ENCODE measurements at regions not wholly inside any gene's neighbourhood (a gene's known extent, or its start where the extent isn't known, plus 50 kb on each side); places are given as distances from the start of the nearest gene placed in this dataset.

DNA sequence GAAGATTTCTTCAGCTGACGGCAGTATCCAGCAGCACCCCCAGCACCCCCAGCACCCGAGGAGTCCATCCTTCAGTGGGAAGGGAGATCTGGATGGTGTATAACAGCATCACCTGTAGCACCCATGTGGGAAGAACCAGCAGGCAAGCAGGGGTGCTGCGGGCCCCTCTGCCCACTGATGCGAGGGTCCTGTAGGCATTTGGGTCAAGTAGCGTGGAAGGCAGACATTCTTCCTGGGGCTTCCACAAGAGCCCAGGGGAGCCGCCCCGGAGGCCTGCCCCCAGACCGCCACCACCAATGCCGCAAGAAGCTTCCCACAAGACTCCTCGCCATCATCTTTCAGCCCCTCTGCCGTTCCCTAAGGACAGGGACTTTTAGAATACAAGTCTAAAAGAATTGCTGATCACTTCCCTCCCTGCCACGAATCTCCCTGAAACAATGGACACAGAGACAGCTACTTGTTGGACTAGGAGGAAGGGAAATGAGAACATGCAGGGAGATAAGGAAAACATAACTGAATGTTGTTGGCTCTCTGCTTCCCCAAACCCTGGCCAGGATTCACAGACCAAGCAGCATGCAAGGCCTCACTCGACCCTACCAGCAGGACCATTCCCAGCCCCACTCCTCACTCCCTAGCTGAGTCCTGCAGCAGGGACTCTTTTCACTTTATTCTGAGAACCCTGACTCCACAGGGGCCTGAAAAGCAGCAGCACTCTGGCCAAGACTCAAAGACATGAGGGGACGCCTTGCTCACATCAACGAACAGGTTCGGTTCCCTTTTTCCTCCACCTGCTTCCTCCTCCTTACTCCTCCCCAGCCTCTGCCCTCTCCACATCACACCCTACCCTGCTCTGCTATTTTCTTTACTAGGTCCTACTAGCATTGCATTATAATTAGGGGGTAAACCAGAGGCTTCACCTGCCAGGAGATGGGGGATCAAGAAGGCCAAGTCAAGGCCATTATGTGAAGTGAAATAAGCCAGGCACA, 164.5 kb downstream of the HERPUD2 start:
- TF ChIP-seq, protein P1, sequence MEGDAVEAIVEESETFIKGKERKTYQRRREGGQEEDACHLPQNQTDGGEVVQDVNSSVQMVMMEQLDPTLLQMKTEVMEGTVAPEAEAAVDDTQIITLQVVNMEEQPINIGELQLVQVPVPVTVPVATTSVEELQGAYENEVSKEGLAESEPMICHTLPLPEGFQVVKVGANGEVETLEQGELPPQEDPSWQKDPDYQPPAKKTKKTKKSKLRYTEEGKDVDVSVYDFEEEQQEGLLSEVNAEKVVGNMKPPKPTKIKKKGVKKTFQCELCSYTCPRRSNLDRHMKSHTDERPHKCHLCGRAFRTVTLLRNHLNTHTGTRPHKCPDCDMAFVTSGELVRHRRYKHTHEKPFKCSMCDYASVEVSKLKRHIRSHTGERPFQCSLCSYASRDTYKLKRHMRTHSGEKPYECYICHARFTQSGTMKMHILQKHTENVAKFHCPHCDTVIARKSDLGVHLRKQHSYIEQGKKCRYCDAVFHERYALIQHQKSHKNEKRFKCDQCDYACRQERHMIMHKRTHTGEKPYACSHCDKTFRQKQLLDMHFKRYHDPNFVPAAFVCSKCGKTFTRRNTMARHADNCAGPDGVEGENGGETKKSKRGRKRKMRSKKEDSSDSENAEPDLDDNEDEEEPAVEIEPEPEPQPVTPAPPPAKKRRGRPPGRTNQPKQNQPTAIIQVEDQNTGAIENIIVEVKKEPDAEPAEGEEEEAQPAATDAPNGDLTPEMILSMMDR (IDR thresholded peaks at IDR 0.05; ENCODE audit: low read length), result no peak
- no peak for TF ChIP-seq EZH2 (IDR thresholded peaks at IDR 0.05; ENCODE audit: borderline replicate concordance, low read length)

Measured in OCI-LY1 (cell line).